OCI-LY1 (cell line): ENCODE measurements at regions not wholly inside any gene's neighbourhood (a gene's known extent, or its start where the extent isn't known, plus 50 kb on each side); places are given as distances from the start of the nearest gene placed in this dataset.

Source experiments
- EZH2 ChIP-seq: fragments of 200-600 bp; sonication (generic), shearing (Covaris generic); IDR thresholded peaks from 2 replicates; pipeline ENCODE4 v1.8.0; 2017; ENCODE audit warnings: borderline replicate concordance, mixed run types, mild to moderate bottlenecking, antibody characterized with exemption, low read length, moderate library complexity, mixed read lengths
- TF ChIP-seq, protein P1 (sequence below): fragments of 200-600 bp; sonication (generic), shearing (Covaris generic); IDR thresholded peaks from 2 replicates; pipeline ENCODE4 v1.5.1; 2017; ENCODE audit warnings: mild to moderate bottlenecking, antibody characterized with exemption, low read length, moderate library complexity, mixed read lengths

DNA sequence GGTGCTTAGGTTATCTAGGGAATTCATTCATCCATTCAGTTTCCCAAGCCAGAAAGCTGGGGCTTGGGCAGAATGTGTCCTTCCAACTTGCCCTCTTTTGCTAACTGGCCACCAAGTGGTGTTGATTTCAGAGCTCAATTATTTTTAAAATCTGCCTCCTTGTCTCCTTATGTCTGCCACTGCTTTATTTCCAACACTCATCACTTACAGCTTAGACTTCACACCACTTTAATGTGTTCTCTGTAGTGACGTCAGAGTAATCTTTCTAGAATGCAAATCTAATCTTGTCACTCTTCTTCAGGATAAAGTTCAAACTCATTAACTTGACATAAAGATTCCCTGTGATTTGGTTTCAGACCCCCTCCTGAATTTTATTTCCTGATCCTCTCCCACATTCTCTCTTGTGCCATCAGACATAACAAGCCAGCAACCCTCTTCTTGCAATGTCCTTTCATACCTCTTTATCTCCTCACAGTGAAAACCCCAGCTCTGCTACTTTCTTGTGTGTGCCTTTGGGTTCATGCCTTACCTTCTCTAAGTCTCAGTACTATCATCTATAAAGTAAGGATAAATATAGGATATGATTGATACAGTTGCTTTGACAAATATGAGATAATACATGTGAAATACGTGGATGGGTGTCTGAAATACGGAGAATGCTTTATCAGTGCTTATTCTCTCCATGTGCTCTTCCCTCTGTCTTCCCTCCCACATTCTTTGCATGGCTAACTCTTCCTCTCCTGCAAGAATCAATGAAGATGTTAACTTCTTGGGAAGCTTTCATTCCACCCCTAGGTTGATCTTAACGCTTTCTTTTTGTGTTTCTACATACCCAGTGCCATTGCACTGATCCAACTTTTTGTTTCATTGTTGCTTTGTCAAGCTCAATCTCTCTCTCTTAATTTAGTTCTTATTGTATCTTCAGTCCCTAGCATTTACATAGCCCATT lies 522.7 kb upstream of the FZD8 start:
- TF ChIP-seq, protein P1, sequence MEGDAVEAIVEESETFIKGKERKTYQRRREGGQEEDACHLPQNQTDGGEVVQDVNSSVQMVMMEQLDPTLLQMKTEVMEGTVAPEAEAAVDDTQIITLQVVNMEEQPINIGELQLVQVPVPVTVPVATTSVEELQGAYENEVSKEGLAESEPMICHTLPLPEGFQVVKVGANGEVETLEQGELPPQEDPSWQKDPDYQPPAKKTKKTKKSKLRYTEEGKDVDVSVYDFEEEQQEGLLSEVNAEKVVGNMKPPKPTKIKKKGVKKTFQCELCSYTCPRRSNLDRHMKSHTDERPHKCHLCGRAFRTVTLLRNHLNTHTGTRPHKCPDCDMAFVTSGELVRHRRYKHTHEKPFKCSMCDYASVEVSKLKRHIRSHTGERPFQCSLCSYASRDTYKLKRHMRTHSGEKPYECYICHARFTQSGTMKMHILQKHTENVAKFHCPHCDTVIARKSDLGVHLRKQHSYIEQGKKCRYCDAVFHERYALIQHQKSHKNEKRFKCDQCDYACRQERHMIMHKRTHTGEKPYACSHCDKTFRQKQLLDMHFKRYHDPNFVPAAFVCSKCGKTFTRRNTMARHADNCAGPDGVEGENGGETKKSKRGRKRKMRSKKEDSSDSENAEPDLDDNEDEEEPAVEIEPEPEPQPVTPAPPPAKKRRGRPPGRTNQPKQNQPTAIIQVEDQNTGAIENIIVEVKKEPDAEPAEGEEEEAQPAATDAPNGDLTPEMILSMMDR = no peak
- TF ChIP-seq EZH2 = no peak
